H9 (cell line): ENCODE measurements at regions not wholly inside any gene's neighbourhood (a gene's known extent, or its start where the extent isn't known, plus 50 kb on each side); places are given as distances from the start of the nearest gene placed in this dataset.

Experiments used
- DNase-seq: peaks from one replicate; pipeline ENCODE4 v3.0.0-alpha.2; 2017
- H2AFZ ChIP-seq: one replicate; pipeline ENCODE4 v1.6.1; 2013; ENCODE audit warnings: mild to moderate bottlenecking, low read length, control low read depth, moderate library complexity
- H2AK5ac ChIP-seq: 2 replicates; pipeline ENCODE4 v1.6.1; 2013; ENCODE audit warnings: low read length, control low read depth, mixed read lengths; ENCODE audit not compliant: insufficient read length
- H2BK120ac ChIP-seq: one replicate; pipeline ENCODE4 v1.6.1; 2013; ENCODE audit warnings: low read depth, mild to moderate bottlenecking, low read length, control low read depth, inconsistent platforms; ENCODE audit not compliant: poor library complexity, severe bottlenecking
- H2BK12ac ChIP-seq: 2 replicates; pipeline ENCODE4 v1.6.1; 2013; ENCODE audit warnings: low read length, control low read depth, mixed read lengths, low read depth; ENCODE audit not compliant: insufficient read length
- H2BK15ac ChIP-seq: 2 replicates; pipeline ENCODE4 v1.6.1; 2013; ENCODE audit warnings: low read depth, low read length, control low read depth
- H2BK20ac ChIP-seq: one replicate; pipeline ENCODE4 v1.6.1; 2013; ENCODE audit warnings: low read depth, mild to moderate bottlenecking, low read length, control low read depth, inconsistent platforms; ENCODE audit not compliant: poor library complexity, severe bottlenecking
- H2BK5ac ChIP-seq: 2 replicates; pipeline ENCODE4 v1.6.1; 2013; ENCODE audit warnings: low read length, control low read depth, mixed read lengths; ENCODE audit not compliant: insufficient read length
- H3K14ac ChIP-seq: 2 replicates; pipeline ENCODE4 v1.6.1; 2013; ENCODE audit warnings: low read length, control low read depth; ENCODE audit not compliant: insufficient read depth
- H3K18ac ChIP-seq: 2 replicates; pipeline ENCODE4 v1.6.1; 2013; ENCODE audit warnings: low read depth, mild to moderate bottlenecking, mixed read lengths, low read length, control low read depth; ENCODE audit not compliant: insufficient read length
- H3K23ac ChIP-seq: 2 replicates; pipeline ENCODE4 v1.6.1; 2013; ENCODE audit warnings: low read length, control low read depth, mixed read lengths, low read depth; ENCODE audit not compliant: insufficient read length
- H3K23me2 ChIP-seq: 2 replicates; pipeline ENCODE4 v1.6.1; 2013; ENCODE audit warnings: low read depth, mild to moderate bottlenecking, mixed read lengths, low read length, control low read depth; ENCODE audit not compliant: insufficient read length, poor library complexity, severe bottlenecking
- H3K27ac ChIP-seq: 2 replicates; pipeline ENCODE4 v1.5.1; 2013; ENCODE audit warnings: low read length, control low read depth, mixed read lengths, low read depth; ENCODE audit not compliant: insufficient read length
- H3K27me3 ChIP-seq: 2 replicates; pipeline ENCODE4 v1.6.1; 2013; ENCODE audit warnings: low read length, control low read depth, inconsistent platforms; ENCODE audit not compliant: insufficient read depth
- H3K4ac ChIP-seq: 2 replicates; pipeline ENCODE4 v1.6.1; 2013; ENCODE audit warnings: low read depth, mild to moderate bottlenecking, control low read depth, inconsistent platforms, low read length, moderate library complexity
- H3K4me1 ChIP-seq: 2 replicates; pipeline ENCODE4 v1.6.1; 2013; ENCODE audit warnings: low read length, control low read depth, inconsistent platforms; ENCODE audit not compliant: insufficient read depth
- H3K4me2 ChIP-seq: 2 replicates; pipeline ENCODE4 v1.6.1; 2013; ENCODE audit warnings: low read length, control low read depth, mixed read lengths; ENCODE audit not compliant: insufficient read length, insufficient read depth
- H3K56ac ChIP-seq: 2 replicates; pipeline ENCODE4 v1.6.1; 2013; ENCODE audit warnings: low read depth, mild to moderate bottlenecking, mixed read lengths, low read length, control low read depth; ENCODE audit not compliant: insufficient read length
- H3K79me1 ChIP-seq: 2 replicates; pipeline ENCODE4 v1.6.1; 2013; ENCODE audit warnings: low read depth, mild to moderate bottlenecking, moderate library complexity, low read length, control low read depth, inconsistent platforms; ENCODE audit not compliant: insufficient read depth, poor library complexity, severe bottlenecking
- H3K79me2 ChIP-seq: 2 replicates; pipeline ENCODE4 v1.6.1; 2013; ENCODE audit warnings: low read length, control low read depth, inconsistent platforms; ENCODE audit not compliant: insufficient read depth
- H3K9ac ChIP-seq: 2 replicates; pipeline ENCODE4 v1.6.1; 2013; ENCODE audit warnings: low read length, control low read depth, mixed read lengths; ENCODE audit not compliant: insufficient read length; ENCODE audit errors: extremely low read depth
- H3K9me3 ChIP-seq: one replicate; pipeline ENCODE4 v1.6.1; 2013; ENCODE audit warnings: low read depth, low read length, inconsistent platforms; ENCODE audit not compliant: control insufficient read depth
- H3T11ph ChIP-seq: one replicate; pipeline ENCODE4 v1.6.1; 2013; ENCODE audit warnings: mild to moderate bottlenecking, low read length, control low read depth, inconsistent platforms
- H4K20me1 ChIP-seq: one replicate; pipeline ENCODE4 v1.6.1; 2013; ENCODE audit not compliant: control insufficient read depth, insufficient read length, insufficient read depth
- H4K5ac ChIP-seq: 2 replicates; pipeline ENCODE4 v1.6.1; 2013; ENCODE audit warnings: low read depth, mild to moderate bottlenecking, mixed read lengths, low read length, control low read depth; ENCODE audit not compliant: insufficient read length
- H4K8ac ChIP-seq: replicated peaks from 2 replicates; pipeline ENCODE4 v1.6.1; 2013; ENCODE audit warnings: low read length, control low read depth, mixed read lengths, low read depth; ENCODE audit not compliant: insufficient read length
- H4K91ac ChIP-seq: 2 replicates; pipeline ENCODE4 v1.6.1; 2013; ENCODE audit warnings: low read depth, mild to moderate bottlenecking, moderate library complexity, mixed read lengths, low read length, control low read depth; ENCODE audit not compliant: insufficient read length
- H3K27ac Mint-ChIP-seq, 3 experiments: 2 replicates in 2 of 3; 3 replicates in 1 of 3; pipeline ENCODE4 v1.8.0; 2020 to 2021; ENCODE audit warnings: mixed read lengths in 3 of 3, mild to moderate bottlenecking in 1 of 3, moderate library complexity in 1 of 3
- H3K27me3 Mint-ChIP-seq: 2 replicates; pipeline ENCODE4 v1.8.0; 2021; ENCODE audit warnings: low read depth, mild to moderate bottlenecking, moderate library complexity, mixed read lengths
- H3K36me3 Mint-ChIP-seq, 3 experiments: 2 replicates in 2 of 3; 3 replicates in 1 of 3; pipeline ENCODE4 v1.8.0; 2020 to 2021; ENCODE audit warnings: low read depth in 3 of 3, mixed read lengths in 3 of 3; ENCODE audit not compliant: insufficient read depth in 1 of 3
- H3K4me1 Mint-ChIP-seq, 2 experiments: 2 replicates each; pipeline ENCODE4 v1.8.0; 2020; ENCODE audit warnings: mixed read lengths in 2 of 2
- H3K4me3 Mint-ChIP-seq, 2 experiments: 2 replicates in 1 of 2; 3 replicates in 1 of 2; pipeline ENCODE4 v1.8.0; 2020 to 2021; ENCODE audit warnings: mild to moderate bottlenecking in 2 of 2, mixed read lengths in 2 of 2, moderate library complexity in 1 of 2
- H3K9me3 Mint-ChIP-seq, 2 experiments: 2 replicates in 1 of 2; 3 replicates in 1 of 2; pipeline ENCODE4 v1.8.0; 2020; ENCODE audit warnings: mild to moderate bottlenecking in 2 of 2, mixed read lengths in 2 of 2, moderate library complexity in 1 of 2
- CTCF ChIP-seq: fragments of 200-600 bp; sonication (generic); conservative IDR thresholded peaks from 3 replicates; pipeline ENCODE4 v1.8.0; 2021; ENCODE audit warnings: antibody characterized with exemption, mild to moderate bottlenecking
- WGBS: extraction: QIAGEN DNeasy Blood & Tissue Kit; methylation state at CpG from one replicate; pipeline ENCODE4 v1.1.7; 2013; ENCODE audit warnings: missing lambda C conversion rate, low lambda C conversion rate, mixed read lengths; ENCODE audit not compliant: insufficient read length; ENCODE audit errors: extremely low coverage; 5-methylcytosine and 5-hydroxymethylcytosine counted together

DNA sequence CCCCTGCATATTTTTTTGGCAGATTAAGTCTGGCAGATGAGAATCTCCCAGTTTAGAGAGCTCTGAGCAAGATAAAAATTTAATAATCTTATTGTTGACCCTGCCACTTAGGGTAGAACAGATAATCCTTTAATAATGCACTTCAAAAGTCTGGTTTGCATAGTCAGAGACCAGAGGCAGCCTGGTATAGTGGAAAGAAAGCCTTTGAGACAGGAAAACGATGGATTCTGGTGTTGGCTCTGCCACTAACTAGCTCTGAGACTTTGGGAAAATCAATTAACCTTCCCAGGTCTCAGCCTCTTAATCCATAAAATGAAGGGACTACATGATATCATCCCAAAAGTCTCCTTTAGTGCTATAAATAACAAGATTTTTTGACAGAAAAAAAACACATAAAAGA lies 824.5 kb downstream of the STIM2 start:
- no peak overlapping the region for H2AFZ ChIP-seq
- H4K91ac ChIP-seq: no peak overlapping the region
- no peak overlapping the region for H4K5ac ChIP-seq
- Mint-ChIP-seq H3K4me1 (peaks cover 3 to 5% of the 10 kb centered on the region in 2 experiments; a peak in 1 of 4 replicates), H3K27me3 (no peaks in the 10 kb centered on the region), H3K9me3 (no peaks in the 10 kb centered on the region), H3K4me3 (no peak overlapping the region), H3K27ac (no peak overlapping the region), H3K36me3 (no peaks in the 10 kb centered on the region)
- no peak overlapping the region for H3K23ac ChIP-seq
- no peaks in the 10 kb centered on the region for H3K27me3 ChIP-seq
- no peak overlapping the region for H2BK20ac ChIP-seq
- H3K18ac ChIP-seq: no peak overlapping the region
- WGBS: no CpG with 5 or more reads among the region's 1 CpG
- H3K56ac ChIP-seq: no peak overlapping the region
- H2BK5ac ChIP-seq: no peak overlapping the region
- H4K8ac ChIP-seq: no peak overlapping the region
- no peaks in the 10 kb centered on the region for H3K79me2 ChIP-seq
- H3K79me1 ChIP-seq: no peaks in the 10 kb centered on the region
- no peak for DNase-seq
- H3K23me2 ChIP-seq: no peaks in the 10 kb centered on the region
- H2BK12ac ChIP-seq: no peak overlapping the region
- H3T11ph ChIP-seq: no peak overlapping the region
- no peaks in the 10 kb centered on the region for H4K20me1 ChIP-seq
- no peak overlapping the region for H2AK5ac ChIP-seq
- H3K4me1 ChIP-seq: no peaks in the 10 kb centered on the region
- no peak overlapping the region for H3K4ac ChIP-seq
- no peak overlapping the region for H3K14ac ChIP-seq
- no peak overlapping the region for H3K9ac ChIP-seq
- H3K9me3 ChIP-seq: no peaks in the 10 kb centered on the region
- H2BK15ac ChIP-seq: no peak overlapping the region
- H2BK120ac ChIP-seq: no peak overlapping the region
- no peak for TF ChIP-seq CTCF
- no peak overlapping the region for H3K27ac ChIP-seq
- H3K4me2 ChIP-seq: no peak overlapping the region
